HCT116 (cell line): ENCODE measurements at regions not wholly inside any gene's neighbourhood (a gene's known extent, or its start where the extent isn't known, plus 50 kb on each side); places are given as distances from the start of the nearest gene placed in this dataset.

Source experiments
- ATAC-seq: fragments of 200-7000 bp; cut with Tn5 transposase; 2 replicates; pipeline ENCODE4 v1.9.1; 2020; ENCODE audit warnings: mild to moderate bottlenecking, moderate library complexity
- BruUV-seq: library from RNA; stranded (reverse); fragments of 400-500 nt; replicated peaks from 2 replicates; lab custom pipeline; 2021; lab: Mats Ljungman, UMichigan
- CTCF ChIA-PET: fragments of 300-600 bp; sonication (Branson Sonifier 250); formaldehyde crosslinking; loops from one replicate; lab custom pipeline; 2021; ENCODE audit warnings: antibody characterized with exemption; lab: Charles Lee
- POLR2A ChIA-PET: fragments of 300-600, 350-600 bp; sonication (Branson Sonifier 250); formaldehyde crosslinking; loops from one replicate; lab custom pipeline; 2021; ENCODE audit warnings: antibody characterized with exemption; lab: Charles Lee
- RAD21 ChIA-PET, 2 experiments: fragments of 300-600 bp; sonication (Branson Sonifier 250); formaldehyde crosslinking; loops; one replicate each; lab custom pipeline; 2023; ENCODE audit warnings: low total read pairs in 2 of 2; ENCODE audit not compliant: uncharacterized antibody in 2 of 2, unreplicated experiment in 2 of 2, low non-redundant PET in 1 of 2; lab: Charles Lee
- DNase-seq: peaks from one replicate; pipeline ENCODE4 v3.0.0-alpha.2; 2010; ENCODE audit warnings: low read depth, low spot score
- H2AFZ ChIP-seq: fragments of 200-600 bp; shearing (Covaris generic), sonication (generic); 2 replicates; pipeline ENCODE4 v1.6.1; 2017; ENCODE audit warnings: low read depth, mixed run types, mixed read lengths, antibody characterized with exemption, low read length; ENCODE audit not compliant: poor library complexity, severe bottlenecking
- H3K27ac ChIP-seq: 2 replicates; pipeline ENCODE4 v1.5.1; 2012; ENCODE audit warnings: low read depth, low read length
- H3K27me3 ChIP-seq: fragments of 200-600 bp; sonication (generic); 2 replicates; pipeline ENCODE4 v1.6.1; 2016; ENCODE audit warnings: mixed run types, low read length, mixed read lengths; ENCODE audit not compliant: insufficient read depth
- H3K36me3 ChIP-seq, 2 experiments: fragments of 200-500 bp in 1 of 2; fragments of 200-600 bp in 1 of 2; sonication (Bioruptor generic) in 1 of 2; sonication (generic) in 1 of 2; 2 replicates each; pipeline versions ENCODE4 v1.5.1 to v1.6.1; 2014 to 2016; ENCODE audit warnings: low read length in 2 of 2, inconsistent platforms in 1 of 2, mixed read lengths in 1 of 2, mixed run types in 1 of 2; ENCODE audit not compliant: insufficient read depth in 2 of 2, control insufficient read depth in 1 of 2
- H3K4me1 ChIP-seq, 2 experiments: fragments of 200-600 bp in 1 of 2; sonication (generic) in 1 of 2; 2 replicates each; pipeline versions ENCODE4 v1.5.1 to v1.6.1; 2012 to 2017; ENCODE audit warnings: low read length in 2 of 2, inconsistent platforms in 1 of 2, mild to moderate bottlenecking in 1 of 2, mixed read lengths in 1 of 2, mixed run types in 1 of 2, moderate library complexity in 1 of 2; ENCODE audit not compliant: insufficient read depth in 2 of 2, control insufficient read depth in 1 of 2
- H3K4me2 ChIP-seq: fragments of 200-600 bp; sonication (generic); 2 replicates; pipeline ENCODE4 v1.6.1; 2017; ENCODE audit warnings: mixed run types, low read length, mixed read lengths
- H3K4me3 ChIP-seq, 2 experiments: fragments of 200-600 bp in 1 of 2; sonication (generic) in 1 of 2; replicated peaks in 1 of 2; 2 replicates each; pipeline ENCODE4 v1.5.1; 2011 to 2016; ENCODE audit warnings: low read length in 2 of 2, control low read depth in 1 of 2, low read depth in 1 of 2, mild to moderate bottlenecking in 1 of 2, mixed read lengths in 1 of 2, mixed run types in 1 of 2
- H3K79me2 ChIP-seq: fragments of 200-600 bp; sonication (generic); 2 replicates; pipeline ENCODE4 v1.6.1; 2017; ENCODE audit warnings: mild to moderate bottlenecking, mixed run types, low read length, moderate library complexity, mixed read lengths; ENCODE audit not compliant: insufficient read depth
- H3K9ac ChIP-seq: fragments of 200-600 bp; sonication (generic); 2 replicates; pipeline ENCODE4 v1.6.1; 2016; ENCODE audit warnings: low read length, mixed read lengths
- H3K9me2 ChIP-seq: fragments of 200-600 bp; sonication (generic), shearing (Covaris generic); 2 replicates; pipeline ENCODE4 v1.6.1; 2017; ENCODE audit warnings: mixed run types, mild to moderate bottlenecking, moderate library complexity; ENCODE audit not compliant: insufficient read depth
- H3K9me3 ChIP-seq, 2 experiments: fragments of 200-500 bp in 1 of 2; fragments of 200-600 bp in 1 of 2; sonication (Bioruptor generic) in 1 of 2; sonication (generic) in 1 of 2; 2 replicates each; pipeline ENCODE4 v1.6.1; 2014 to 2017; ENCODE audit warnings: low read length in 2 of 2, mixed read lengths in 2 of 2, inconsistent platforms in 1 of 2, low read depth in 1 of 2, mild to moderate bottlenecking in 1 of 2, mixed run types in 1 of 2, moderate library complexity in 1 of 2; ENCODE audit not compliant: control insufficient read depth in 1 of 2, insufficient read depth in 1 of 2
- H4K20me1 ChIP-seq: fragments of 200-600 bp; sonication (generic), shearing (Covaris generic); 2 replicates; pipeline ENCODE4 v1.6.1; 2017; ENCODE audit warnings: mixed run types, mild to moderate bottlenecking, moderate library complexity; ENCODE audit not compliant: insufficient read depth
- EGR1 ChIP-seq: IDR thresholded peaks from 2 replicates; pipeline ENCODE4 v1.6.1; 2012; ENCODE audit warnings: low read depth
- EZH2 ChIP-seq: fragments of 200-600 bp; sonication (generic); IDR thresholded peaks from 2 replicates; pipeline ENCODE4 v1.6.1; 2017; ENCODE audit warnings: antibody characterized with exemption, mixed run types
- EZH2phosphoT487 ChIP-seq: fragments of 200-600 bp; IDR thresholded peaks from 2 replicates; pipeline ENCODE4 v1.6.1; 2018; ENCODE audit warnings: antibody characterized with exemption, borderline replicate concordance
- FOSL1 ChIP-seq: IDR thresholded peaks from 2 replicates; pipeline ENCODE4 v1.6.1; 2012; ENCODE audit warnings: low read depth
- SIN3A ChIP-seq: IDR thresholded peaks from 2 replicates; pipeline ENCODE4 v1.6.1; 2012; ENCODE audit warnings: low read depth
- ZFX ChIP-seq: fragments of 450-650 bp; IDR thresholded peaks from 2 replicates; pipeline ENCODE4 v1.6.1; 2017
- ZNF274 ChIP-seq: fragments of 200-500 bp; sonication (Bioruptor generic); IDR thresholded peaks from 2 replicates; pipeline ENCODE4 v1.6.1; 2014; ENCODE audit warnings: mild to moderate bottlenecking, low read depth, low read length, inconsistent platforms
- intact Hi-C: fragments of 100-400 bp; cut with micrococcal nuclease; formaldehyde crosslinking; loops from 2 replicates; pipeline ENCODE4 v1.10.0; 2022
- TF ChIP-seq, protein P1 (sequence below), 3 experiments: fragments of 200-600 bp in 1 of 3; sonication (generic) in 1 of 3; IDR thresholded peaks in 2 of 3; conservative IDR thresholded peaks in 1 of 3; 2 replicates each; pipeline ENCODE4 v1.5.1; 2012 to 2017; ENCODE audit warnings: low read depth in 2 of 3, low read length in 2 of 3, antibody characterized with exemption in 1 of 3, borderline replicate concordance in 1 of 3, control low read depth in 1 of 3, mild to moderate bottlenecking in 1 of 3, mixed read lengths in 1 of 3, mixed run types in 1 of 3, moderate library complexity in 1 of 3; ENCODE audit not compliant: insufficient read depth in 1 of 3

- CTCF ChIA-PET = no interaction called here
- H3K4me2 ChIP-seq = no peak overlapping the region
- no peaks in the 10 kb centered on the region for H3K9me2 ChIP-seq
- no peaks in the 10 kb centered on the region for H4K20me1 ChIP-seq
- ATAC-seq = no peak
- intact Hi-C loops = no loop called here
- DNase-seq = no peak
- no peak overlapping the region for H3K4me3 ChIP-seq
- TF ChIP-seq EZH2phosphoT487 (no peak), EZH2 (no peak), FOSL1 (no peak), ZFX (no peak), EGR1 (no peak), ZNF274 (no peak)
- TF ChIP-seq, protein P1, sequence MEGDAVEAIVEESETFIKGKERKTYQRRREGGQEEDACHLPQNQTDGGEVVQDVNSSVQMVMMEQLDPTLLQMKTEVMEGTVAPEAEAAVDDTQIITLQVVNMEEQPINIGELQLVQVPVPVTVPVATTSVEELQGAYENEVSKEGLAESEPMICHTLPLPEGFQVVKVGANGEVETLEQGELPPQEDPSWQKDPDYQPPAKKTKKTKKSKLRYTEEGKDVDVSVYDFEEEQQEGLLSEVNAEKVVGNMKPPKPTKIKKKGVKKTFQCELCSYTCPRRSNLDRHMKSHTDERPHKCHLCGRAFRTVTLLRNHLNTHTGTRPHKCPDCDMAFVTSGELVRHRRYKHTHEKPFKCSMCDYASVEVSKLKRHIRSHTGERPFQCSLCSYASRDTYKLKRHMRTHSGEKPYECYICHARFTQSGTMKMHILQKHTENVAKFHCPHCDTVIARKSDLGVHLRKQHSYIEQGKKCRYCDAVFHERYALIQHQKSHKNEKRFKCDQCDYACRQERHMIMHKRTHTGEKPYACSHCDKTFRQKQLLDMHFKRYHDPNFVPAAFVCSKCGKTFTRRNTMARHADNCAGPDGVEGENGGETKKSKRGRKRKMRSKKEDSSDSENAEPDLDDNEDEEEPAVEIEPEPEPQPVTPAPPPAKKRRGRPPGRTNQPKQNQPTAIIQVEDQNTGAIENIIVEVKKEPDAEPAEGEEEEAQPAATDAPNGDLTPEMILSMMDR (IDR thresholded peaks at IDR 0.05 in 2 of 3, conservative IDR thresholded peaks at IDR 0.05 in 1 of 3; ENCODE audit: borderline replicate concordance in 1 of 3, insufficient read depth in 1 of 3, low read depth in 2 of 3, low read length in 2 of 3) = no peak
- no peak overlapping the region for H3K27ac ChIP-seq
- H3K36me3 ChIP-seq = no peaks in the 10 kb centered on the region
- H3K9ac ChIP-seq = no peak overlapping the region
- H3K79me2 ChIP-seq = no peaks in the 10 kb centered on the region
- H2AFZ ChIP-seq = no peak overlapping the region
- no peaks in the 10 kb centered on the region for H3K27me3 ChIP-seq
- POLR2A ChIA-PET = no interaction called here
- RAD21 ChIA-PET = no interaction called here
- no TSS peak for BruUV-seq
- peaks cover 0 to 9% of the 10 kb centered on the region in 2 experiments; a peak in 2 of 4 replicates for H3K9me3 ChIP-seq
- no peaks in the 10 kb centered on the region for H3K4me1 ChIP-seq
Observed at GRCh38 chr6:92806254-92806653, 613.1 kb downstream of the EPHA7 start.

GRCh38 chr6:92791403-92791802 lies 628.0 kb downstream of the EPHA7 start:
- Histone ChIP-seq H3K27me3 (no peaks in the 10 kb centered on the region), H2AFZ (no peak overlapping the region), H3K9ac (no peak overlapping the region), H4K20me1 (no peaks in the 10 kb centered on the region), H3K79me2 (no peaks in the 10 kb centered on the region), H3K9me2 (no peaks in the 10 kb centered on the region), H3K27ac (no peak overlapping the region), H3K4me3 (no peak overlapping the region), H3K4me1 (no peaks in the 10 kb centered on the region), H3K9me3 (peaks cover 0 to 14% of the 10 kb centered on the region in 2 experiments; a peak in 1 of 4 replicates), H3K4me2 (no peak overlapping the region), H3K36me3 (no peaks in the 10 kb centered on the region; a peak in 1 of 4 replicates)
- no peak for ATAC-seq
- no peak for TF ChIP-seq SIN3A
- no TSS peak for BruUV-seq
- intact Hi-C loops = no loop called here
- no peak for DNase-seq
- ChIA-PET POLR2A (no interaction called here), CTCF (no interaction called here), RAD21 (no interaction called here)
